ENCODE measurements at regions not wholly inside any gene's neighbourhood (a gene's known extent, or its start where the extent isn't known, plus 50 kb on each side); places are given as distances from the start of the nearest gene placed in this dataset.

- CTCF ChIA-PET, result no interaction called here
Measured at GRCh38 chr4:106478152-106478551, 109.6 kb upstream of the GIMD1 start.

GRCh38 chr4:106476741-106477140 is 108.2 kb upstream of the GIMD1 start:
- Histone ChIP-seq H3K27ac (ENCODE audit: low read length) (no peak overlapping the region), H3K4me1 (ENCODE audit: control insufficient read depth, insufficient read depth, low read length) (no peaks in the 10 kb centered on the region), H3K4me3 (ENCODE audit: low read depth in 2 of 2, low read length in 2 of 2) (no peak overlapping the region), H3K27me3 (ENCODE audit: control insufficient read depth, insufficient read depth, low read length) (no peaks in the 10 kb centered on the region), H3K36me3 (ENCODE audit: control insufficient read depth, insufficient read depth, low read length) (no peaks in the 10 kb centered on the region), H3K9me3 (ENCODE audit: control insufficient read depth, insufficient read depth, low read depth, low read length) (no peaks in the 10 kb centered on the region)
- in situ Hi-C loops (cut with HindIII; ENCODE audit: low pct_unique_long_range_greater_than_20kb, low sequenced_read_pairs) (no loop called here), intact Hi-C loops (cut with micrococcal nuclease; ENCODE audit: unreplicated experiment) (no loop called here)
- no peak for DNase-seq (ENCODE audit: low read depth, low spot score)
- no TSS peak for BruUV-seq (replicated peaks)
- TF ChIP-seq CTCF (IDR thresholded peaks at IDR 0.05) (no peak), SIN3A (IDR thresholded peaks at IDR 0.05; ENCODE audit: borderline replicate concordance, insufficient read depth, low read depth, low read length) (no peak), TCF7L2 (IDR thresholded peaks at IDR 0.05; ENCODE audit: low read depth, low read length) (no peak), REST (IDR thresholded peaks at IDR 0.05; ENCODE audit: insufficient read depth in 1 of 2, low read depth in 2 of 2, low read length in 1 of 2) (no peak), POLR2AphosphoS5 (IDR thresholded peaks at IDR 0.05; ENCODE audit: low read depth, low read length) (no peak)
- no peak for ATAC-seq
- ChIA-PET CTCF (no interaction called here), POLR2A (no interaction called here)

More at GRCh38 chr4:106478152-106478551, 109.6 kb upstream of the GIMD1 start:
- POLR2A ChIA-PET, result no interaction called here
- Histone ChIP-seq H3K4me3 (ENCODE audit: low read depth in 2 of 2, low read length in 2 of 2) (no peak overlapping the region), H3K27me3 (ENCODE audit: control insufficient read depth, insufficient read depth, low read length) (no peaks in the 10 kb centered on the region), H3K36me3 (ENCODE audit: control insufficient read depth, insufficient read depth, low read length) (no peaks in the 10 kb centered on the region), H3K4me1 (ENCODE audit: control insufficient read depth, insufficient read depth, low read length) (no peaks in the 10 kb centered on the region), H3K27ac (ENCODE audit: low read length) (no peak overlapping the region), H3K9me3 (ENCODE audit: control insufficient read depth, insufficient read depth, low read depth, low read length) (no peaks in the 10 kb centered on the region)
- in situ Hi-C loops (cut with HindIII; ENCODE audit: low pct_unique_long_range_greater_than_20kb, low sequenced_read_pairs) (no loop called here), intact Hi-C loops (cut with micrococcal nuclease; ENCODE audit: unreplicated experiment) (no loop called here)
- BruUV-seq (replicated peaks), result no TSS peak
- DNase-seq (ENCODE audit: low read depth, low spot score), result no peak
- no peak for ATAC-seq
- no peak for TF ChIP-seq POLR2AphosphoS5 (IDR thresholded peaks at IDR 0.05; ENCODE audit: low read depth, low read length)
- TF ChIP-seq SIN3A (IDR thresholded peaks at IDR 0.05; ENCODE audit: borderline replicate concordance, insufficient read depth, low read depth, low read length), result no peak
- no peak for TF ChIP-seq TCF7L2 (IDR thresholded peaks at IDR 0.05; ENCODE audit: low read depth, low read length)
- TF ChIP-seq REST (IDR thresholded peaks at IDR 0.05; ENCODE audit: insufficient read depth in 1 of 2, low read depth in 2 of 2, low read length in 1 of 2), result no peak
- no peak for TF ChIP-seq CTCF (IDR thresholded peaks at IDR 0.05)

Data from Panc1 (cell line).